ENCODE measurements at regions not wholly inside any gene's neighbourhood (a gene's known extent, or its start where the extent isn't known, plus 50 kb on each side); places are given as distances from the start of the nearest gene placed in this dataset.

DNA sequence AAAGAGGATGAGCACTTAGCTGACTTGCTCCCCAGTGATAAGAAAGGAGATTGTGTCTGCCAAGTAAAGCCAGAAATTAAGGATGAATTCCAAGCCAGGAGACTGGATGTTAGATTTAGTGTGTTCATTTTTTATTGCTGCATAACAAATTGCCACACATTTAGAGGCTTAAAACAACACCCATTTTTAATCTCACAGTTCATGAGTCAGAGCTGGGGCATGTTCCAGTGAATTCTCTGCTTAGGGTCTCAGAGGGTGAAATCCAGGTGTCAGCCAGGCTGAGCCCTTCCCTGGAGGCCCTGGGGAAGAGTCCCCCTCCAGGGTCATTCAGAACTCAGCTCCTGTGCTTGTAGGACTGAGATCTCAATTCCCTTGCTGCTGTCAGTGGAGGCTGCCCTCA is 352.8 kb downstream of the BUD13 start:
- no peak for DNase-seq (ENCODE audit: low read depth in 4 of 4, low spot score in 1 of 4)

DNA sequence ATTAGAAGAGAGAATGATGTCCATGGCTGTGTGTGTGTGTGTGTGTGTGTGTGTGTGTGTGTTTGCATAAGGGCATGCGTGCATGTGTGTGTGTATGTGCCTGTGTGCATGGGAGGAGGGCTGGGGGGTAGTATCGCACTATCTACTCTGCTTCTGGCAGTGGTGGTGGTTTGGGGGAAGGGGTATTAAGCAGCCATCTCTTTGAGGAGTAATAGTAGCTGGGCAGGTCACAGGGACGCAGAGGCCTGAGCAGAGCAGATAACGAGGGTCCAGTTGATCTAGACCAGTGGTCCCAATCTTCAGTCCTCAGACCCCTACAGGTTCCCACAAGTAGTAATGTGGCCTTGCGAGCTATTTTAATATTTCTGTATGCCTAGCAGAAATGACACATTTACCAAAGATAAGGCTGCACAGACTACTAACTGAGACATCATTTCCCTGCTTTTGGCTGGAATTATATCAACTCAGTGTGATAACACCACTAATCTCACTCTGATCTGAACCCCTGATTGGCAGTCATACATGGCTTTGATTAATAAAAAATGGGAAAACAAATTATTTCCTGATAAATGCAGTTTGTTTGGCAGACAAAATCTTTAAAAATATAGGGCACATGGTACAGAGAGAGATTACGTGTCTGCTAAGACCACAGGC is 354.3 kb downstream of the BUD13 start:
- no peak for DNase-seq (ENCODE audit: low read depth in 4 of 4, low spot score in 1 of 4)

DNA sequence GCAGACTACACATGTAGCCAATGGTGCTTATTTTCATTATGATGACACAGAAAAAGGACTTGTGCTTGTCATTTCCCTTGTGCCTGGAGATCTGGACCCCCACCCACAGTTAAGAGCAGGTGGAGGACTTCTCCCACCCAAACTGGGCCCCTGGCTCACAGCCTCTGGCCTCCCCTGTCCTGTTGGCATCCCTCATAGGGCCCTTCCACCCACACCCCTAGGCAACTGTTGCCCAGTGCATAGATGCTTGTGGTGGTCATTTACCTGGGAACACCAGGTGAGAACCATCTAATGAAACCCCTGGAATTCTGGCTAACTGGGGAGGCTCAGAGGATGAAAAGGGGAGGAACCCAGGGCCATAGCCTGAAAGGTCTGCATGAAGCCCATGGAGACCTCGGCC is 355.9 kb downstream of the BUD13 start:
- DNase-seq (ENCODE audit: low read depth in 4 of 4, low spot score in 1 of 4): no peak

DNA sequence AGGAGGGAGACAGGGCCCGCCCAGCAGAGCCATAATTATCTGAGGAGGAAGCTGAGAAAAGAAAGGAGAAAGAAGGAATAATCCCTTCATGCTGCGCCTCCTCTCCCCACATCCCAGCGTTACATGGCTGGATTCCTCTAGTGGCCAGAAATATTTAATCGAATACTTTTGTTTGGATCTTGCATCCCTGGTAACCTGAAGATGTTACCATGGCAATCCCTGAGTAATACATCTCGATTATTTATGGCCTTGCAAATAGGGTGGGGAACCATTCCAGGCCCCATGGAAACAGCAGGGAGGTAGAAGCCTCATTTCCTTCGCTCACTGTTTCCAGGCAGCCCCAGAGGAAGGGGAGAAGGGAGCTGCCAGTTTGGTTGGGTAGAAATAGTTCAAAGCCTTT is 357.7 kb downstream of the BUD13 start:
- DNase-seq (ENCODE audit: low read depth in 4 of 4, low spot score in 1 of 4): no peak

DNA sequence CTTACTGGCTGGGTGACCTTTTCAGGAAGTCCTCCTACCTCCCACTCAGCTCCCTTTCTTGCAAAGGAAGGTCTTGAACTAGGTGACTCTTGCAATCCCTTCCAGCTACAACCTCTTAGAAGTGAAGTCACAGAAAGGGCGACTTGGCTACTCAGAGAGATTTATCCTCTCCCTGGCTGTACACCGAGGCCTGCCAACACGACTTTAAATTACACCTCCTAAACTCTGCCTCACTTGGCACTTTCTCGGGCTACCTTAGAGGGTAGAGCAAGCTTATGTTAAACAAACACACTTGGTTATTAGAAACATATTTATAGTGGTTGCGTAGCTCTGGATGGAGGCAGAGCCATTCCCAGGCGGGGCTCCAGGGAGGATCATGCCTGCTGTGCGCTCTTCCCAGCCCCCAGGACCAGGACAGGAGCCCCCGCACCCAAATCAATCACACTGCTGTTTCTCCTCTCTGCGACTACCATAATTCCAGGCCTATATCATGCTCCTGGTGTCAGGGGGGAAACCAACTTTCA is 358.4 kb downstream of the BUD13 start:
- no peak for DNase-seq (ENCODE audit: low read depth in 4 of 4, low spot score in 1 of 4)

DNA sequence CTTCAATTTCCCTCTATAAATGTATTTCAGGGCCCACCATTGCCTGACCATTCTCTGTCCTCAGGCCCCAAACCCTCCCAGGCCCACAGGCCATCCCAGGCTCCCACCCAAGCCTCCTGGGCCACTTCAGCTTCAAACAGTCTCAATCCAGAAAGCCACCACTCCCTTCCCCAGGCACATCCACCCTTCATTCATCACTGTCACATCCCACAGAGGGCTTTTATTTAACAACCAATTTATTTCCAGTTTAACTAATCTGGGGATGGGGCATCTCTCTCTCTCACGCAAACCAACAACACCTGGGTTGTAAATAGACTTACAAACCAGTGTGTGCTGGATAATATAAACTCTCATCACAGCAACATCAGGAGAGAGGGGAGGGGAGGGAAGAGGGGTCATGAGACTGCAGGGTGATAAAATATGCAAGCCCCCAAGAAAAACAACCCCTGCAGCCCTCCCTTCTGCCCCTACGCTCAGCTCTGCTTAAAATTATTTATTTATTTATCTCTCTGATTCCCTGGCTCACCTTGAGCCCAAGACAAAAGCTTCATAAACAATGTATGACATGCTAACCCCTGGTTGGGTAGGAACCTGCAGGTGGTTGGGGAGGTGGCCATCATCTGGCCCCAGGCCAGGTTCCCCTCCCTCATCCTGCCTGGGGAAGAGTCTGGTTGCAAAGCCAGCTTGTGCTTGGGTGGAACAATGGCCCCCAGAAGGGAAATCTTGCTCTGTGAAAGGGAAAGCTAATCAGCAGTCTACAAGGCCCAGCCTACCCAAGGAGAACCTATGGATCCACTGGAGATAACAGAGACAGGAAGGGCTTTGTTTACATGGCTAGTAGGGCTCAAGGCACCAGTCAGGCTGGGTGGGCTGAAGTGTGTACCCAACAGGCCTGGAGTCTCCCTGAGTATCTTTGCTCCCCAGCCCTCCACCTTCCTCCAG is 359.2 kb downstream of the BUD13 start:
- DNase-seq (ENCODE audit: low read depth in 4 of 4, low spot score in 1 of 4): no peak

DNA sequence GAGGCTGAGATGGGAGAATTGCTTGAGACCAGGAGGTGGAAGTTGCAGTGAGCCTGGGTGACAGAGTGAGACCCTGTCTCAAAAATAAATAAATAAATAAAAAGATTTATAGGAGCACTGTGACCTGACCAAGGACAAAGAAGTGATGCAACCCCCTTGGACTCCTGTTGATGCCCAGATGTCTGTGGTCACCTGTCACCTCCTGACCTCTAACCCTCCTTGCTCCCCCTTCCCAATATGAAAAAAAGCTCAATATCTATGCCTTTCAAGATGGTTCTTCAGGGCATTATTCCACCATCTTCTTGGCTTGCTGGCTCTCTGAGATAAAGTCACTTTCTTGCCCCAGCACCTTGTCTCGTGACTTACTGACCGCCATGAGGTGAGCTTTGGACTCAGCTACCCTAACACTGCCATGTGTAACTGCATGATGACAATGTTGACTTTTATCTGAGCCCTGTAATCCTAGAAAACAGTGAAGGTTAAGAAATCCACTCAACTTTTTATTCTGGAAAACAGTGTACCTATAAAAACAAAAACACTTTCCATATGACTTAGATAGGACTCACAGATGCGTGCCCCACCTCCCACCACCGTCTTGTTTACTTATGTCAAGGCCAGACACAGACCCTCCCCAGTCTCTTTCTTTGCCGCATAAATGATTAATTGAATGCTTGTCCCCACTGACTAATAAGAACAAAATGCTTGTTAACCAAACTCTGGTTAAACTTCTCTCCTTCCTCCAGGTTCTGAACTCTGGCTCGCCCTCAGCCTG is 360.5 kb downstream of the BUD13 start:
- no peak for DNase-seq (ENCODE audit: low read depth in 4 of 4, low spot score in 1 of 4)

DNA sequence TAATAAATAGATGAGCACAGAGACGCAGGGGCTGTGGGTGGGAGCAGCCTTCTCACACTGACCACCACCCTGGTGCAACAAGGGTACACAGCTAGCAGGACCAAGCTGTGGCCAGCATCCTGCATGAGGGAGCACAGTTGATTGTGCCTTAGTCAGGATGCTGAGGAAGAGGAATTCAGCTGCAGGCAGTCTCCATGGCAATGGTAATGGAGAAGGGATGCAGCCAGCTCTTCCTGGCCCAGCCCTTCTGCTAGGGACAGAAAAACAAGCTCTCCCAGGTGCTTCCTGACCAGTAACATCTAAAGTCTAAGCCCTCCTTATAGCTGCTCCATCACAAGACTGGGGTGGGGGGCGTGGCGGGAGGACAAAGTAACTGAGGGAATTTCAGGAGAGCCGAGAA is 363.5 kb downstream of the BUD13 start:
- DNase-seq (ENCODE audit: low read depth in 4 of 4, low spot score in 1 of 4): no peak

DNA sequence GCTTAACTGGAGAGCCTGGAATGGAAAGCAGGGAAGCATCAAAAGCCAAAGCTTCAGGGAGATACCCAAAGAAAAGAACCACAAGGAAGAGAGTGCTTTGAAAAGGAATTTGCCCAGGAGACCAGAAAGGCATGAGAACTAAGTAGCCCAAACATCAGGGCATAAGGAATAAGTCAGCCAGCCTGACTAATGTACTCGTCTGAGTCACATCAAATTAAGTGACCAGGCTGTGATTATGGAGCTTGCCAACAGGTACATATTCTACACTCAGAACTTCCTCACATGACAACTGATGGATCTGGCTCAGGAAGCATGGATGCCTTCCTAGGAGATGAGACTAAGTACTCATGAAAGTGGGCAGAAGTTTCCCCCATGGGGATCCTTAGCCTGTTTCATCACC is 366.7 kb downstream of the BUD13 start:
- DNase-seq (ENCODE audit: low read depth in 4 of 4, low spot score in 1 of 4): no peak

DNA sequence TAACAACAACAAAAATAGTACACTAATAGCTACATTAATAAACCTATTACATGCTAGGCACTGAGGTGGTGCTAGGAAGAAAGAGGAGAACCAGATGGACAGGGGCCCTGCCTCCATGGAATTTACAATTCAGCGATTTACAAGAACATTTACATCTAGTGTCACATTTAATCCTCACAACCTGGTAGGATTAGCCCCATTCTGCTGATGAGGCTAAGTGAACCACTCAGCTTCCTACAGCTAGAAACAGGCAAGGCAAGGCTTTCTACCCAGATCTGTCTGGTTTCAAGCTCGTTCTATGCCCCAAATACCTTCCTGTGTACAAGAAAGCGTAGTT is 368.4 kb downstream of the BUD13 start:
- DNase-seq (ENCODE audit: low read depth in 4 of 4, low spot score in 1 of 4): no peak

DNA sequence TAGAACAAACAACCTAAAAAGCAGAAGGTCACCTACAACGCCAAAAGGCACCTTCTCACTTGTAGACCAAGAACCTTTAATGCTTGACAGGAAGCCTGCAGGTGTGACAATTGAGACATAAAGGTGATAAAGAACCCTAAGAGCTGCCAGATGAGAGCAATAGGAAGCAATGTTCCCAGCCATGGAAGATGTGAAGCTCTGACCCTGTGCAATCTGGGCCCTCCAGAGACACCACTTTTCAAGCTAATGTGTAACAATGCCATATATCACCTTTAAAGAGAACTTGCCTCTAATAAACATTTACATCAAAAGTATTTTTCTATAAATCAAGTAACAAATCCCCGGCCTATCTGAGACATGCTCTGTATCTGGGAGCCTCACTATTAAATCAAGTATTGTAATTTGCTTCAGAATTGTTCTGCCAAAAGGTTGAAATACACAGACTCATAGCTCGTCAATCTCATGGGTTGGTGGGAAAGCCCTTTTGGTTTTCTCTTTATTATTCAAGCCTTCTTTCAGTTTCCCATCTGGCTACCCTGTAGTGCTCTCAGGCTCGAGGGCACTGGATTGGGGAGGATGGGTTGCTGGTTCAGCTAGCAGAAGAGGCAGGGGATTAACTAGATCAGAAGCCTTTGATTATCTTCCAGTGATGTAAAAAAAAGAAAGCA is 368.9 kb downstream of the BUD13 start:
- no peak for DNase-seq (ENCODE audit: low read depth in 4 of 4, low spot score in 1 of 4)

DNA sequence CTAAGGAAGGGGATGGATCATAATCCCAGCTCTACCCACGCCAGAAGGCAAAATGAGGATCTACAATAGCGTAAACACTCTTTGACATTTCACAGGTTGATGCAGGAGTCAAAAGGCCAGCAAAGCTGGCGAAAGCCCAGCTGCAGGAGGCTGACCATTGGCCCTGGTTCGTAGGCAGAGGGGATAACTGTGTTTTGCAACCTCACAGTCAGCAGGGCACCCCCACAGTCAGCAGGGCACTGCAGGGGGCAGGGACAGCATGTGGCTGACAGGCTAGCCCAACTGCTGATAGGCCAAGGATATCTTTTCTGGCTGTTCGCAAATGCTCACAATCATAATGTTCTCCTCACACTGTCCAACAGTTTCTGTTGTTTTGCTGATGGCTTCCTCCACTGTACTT is 372.7 kb downstream of the BUD13 start:
- DNase-seq (ENCODE audit: low read depth in 4 of 4, low spot score in 1 of 4): no peak

DNA sequence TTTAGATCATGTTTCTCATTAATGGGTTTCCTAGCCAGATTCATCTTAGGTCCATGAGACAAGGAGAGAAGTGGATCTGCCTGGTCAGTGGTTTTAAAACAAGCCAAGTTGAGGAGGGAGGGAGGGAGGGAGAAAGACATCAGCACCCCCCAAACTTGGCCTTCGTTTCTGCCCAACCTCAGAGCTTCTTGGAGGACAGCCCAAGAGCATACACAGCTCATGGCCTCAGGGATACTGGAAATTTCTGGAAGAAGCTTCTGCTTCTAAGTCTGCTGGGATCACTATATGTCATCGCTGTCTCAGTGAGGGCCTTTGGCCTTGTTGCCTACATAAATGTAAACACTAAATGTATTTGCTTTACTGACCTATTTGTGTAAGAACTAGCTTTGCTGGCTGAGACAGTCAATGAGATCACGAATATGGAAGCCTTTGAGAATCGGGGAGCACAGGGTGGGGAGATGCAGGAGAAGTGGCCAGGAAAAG is 375.1 kb downstream of the BUD13 start:
- DNase-seq (ENCODE audit: low read depth in 4 of 4, low spot score in 1 of 4): no peak

DNA sequence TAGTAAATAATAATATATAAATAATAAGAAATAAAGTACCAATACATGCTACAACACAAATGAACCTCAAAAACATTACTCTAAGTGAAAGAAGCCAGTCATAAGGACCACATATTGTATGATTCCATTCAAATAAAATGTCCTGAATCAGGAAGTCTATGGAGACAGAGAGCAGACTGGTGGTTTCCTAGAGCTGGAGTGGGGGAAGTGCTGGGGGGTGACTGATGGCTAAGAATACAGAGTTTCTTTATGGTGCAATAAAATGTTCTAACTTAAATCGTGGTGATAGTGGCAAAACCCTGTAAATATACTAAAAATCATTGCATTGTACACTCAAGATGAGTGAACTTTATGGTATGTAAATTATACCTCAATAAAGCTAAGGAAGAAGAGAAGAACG is 376.5 kb downstream of the BUD13 start:
- DNase-seq (ENCODE audit: low read depth in 4 of 4, low spot score in 1 of 4): no peak

DNA sequence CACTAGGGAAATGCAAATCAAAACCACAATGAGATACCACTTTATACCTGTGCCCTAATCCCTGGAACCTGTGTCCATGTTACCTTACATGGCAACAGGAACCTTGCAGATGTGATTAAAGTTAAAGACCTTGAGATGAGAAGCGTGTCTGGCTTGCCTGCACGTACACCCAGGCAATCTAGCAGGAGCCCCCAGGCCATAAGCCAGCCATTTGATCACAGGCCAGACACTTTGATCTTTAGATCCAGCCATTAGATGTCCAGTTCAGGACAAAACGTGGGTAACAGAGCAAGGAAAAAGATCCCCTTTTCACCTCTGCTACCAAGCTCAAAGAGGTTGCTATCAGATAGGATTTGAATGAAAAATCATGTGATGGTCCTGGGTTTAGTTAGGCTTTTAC is 378.8 kb downstream of the BUD13 start:
- DNase-seq (ENCODE audit: low read depth in 4 of 4, low spot score in 1 of 4): no peak

DNA sequence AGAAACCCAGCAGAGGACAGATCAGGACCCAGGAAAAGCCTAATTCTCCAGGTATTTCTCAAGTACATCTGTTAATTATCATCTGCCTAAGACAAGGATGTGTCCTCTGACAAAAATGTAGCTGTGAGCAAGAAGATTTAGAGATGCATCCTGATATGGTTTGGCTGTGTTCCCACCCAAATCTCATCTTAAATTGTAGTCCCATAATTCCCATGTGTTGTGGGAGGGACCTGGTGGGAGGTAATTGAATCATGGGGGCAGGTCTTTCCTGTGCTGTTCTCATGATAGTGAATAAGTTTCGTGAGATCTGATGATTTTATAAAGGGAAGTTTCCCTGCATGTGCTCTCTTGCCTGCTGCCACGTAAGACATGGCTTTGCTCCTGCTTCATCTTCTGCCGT is 381.8 kb downstream of the BUD13 start:
- DNase-seq (ENCODE audit: low read depth in 4 of 4, low spot score in 1 of 4): no peak

DNA sequence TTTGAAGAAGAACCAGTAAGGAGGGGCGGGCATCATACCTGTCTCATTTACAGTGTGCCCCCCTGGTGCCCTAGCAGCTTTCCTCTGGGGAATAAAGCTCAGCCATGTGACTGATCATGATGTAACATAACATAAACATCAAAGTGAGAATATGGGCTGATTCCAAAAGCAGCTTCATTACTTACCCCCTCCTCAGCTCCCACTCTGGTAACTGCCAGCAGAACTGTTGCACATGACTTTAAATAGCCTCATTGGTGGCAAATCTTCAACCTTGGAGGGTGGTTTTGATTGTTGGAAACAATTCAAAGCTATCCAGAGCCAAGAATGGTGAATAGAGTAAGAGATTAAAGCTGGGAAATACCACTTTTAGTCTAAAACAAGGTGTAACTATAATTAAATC is 384.6 kb downstream of the BUD13 start:
- DNase-seq (ENCODE audit: low read depth in 4 of 4, low spot score in 1 of 4): no peak

DNA sequence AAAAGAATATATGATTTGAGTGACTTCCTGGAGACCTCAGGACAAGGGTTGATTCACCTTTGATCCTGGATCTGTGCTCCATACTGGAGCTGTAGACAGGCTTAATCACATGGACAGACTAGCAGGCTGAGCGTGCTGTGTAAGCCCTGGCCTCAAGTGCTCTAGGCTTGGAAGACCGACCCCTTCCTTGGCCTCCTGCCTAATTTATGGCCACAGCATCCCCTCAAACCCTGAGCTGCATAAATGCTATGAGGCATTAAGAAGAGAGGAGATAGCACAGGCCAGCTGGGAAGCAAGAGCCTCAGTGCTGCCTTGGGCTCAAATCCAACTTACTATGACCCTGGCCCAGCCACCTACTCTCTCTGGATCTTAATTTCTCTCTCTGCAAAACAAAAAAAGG is 385.1 kb downstream of the BUD13 start:
- DNase-seq (ENCODE audit: low read depth in 4 of 4, low spot score in 1 of 4): no peak

DNA sequence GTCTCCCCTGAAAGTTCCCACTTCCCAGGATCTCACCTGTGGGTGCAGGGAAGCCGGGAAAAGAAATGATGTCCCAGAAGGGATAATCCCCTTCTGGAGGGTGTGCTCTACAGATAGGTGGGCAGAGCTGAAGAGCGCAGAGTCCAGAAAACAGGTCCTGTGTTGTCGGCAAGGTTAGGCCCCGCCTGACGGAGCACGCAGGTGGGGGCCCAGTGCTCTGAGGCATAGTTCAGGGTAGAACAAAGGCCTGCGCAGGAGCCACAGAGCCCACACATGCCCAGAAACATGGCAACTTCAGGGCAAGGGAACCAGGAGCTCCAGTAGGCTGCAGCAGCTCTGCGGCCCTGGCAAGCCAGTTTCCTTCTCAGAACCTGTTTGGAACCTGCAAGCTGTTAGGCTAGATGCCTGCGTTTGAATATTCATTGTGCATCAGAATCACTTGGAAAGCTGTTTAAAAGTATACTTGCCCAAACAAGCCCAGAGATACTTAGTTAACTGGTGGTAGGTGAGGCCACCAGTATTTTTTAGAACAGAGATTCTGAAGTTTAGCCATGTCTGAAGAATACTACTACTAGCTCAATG is 386.6 kb downstream of the BUD13 start:
- DNase-seq (ENCODE audit: low read depth in 4 of 4, low spot score in 1 of 4): no peak

DNA sequence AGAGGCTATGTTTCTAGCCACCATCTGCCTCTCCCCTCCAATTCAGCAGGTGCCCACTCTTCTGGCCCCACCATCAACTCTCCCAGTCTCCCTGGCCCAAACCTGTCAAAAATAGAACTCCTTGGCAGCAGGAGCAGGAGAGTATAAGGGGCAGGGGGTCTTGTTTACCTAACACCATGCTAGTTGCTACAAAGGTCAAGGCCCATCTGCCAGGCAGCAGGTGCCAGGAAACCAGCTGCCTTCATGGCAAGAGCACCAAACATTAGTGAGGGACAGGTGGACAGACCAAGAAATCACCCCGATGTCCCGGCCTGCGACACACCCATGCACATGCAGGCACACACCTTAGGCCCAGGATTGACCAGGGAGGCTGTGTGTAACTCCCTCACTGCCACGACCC is 387.9 kb downstream of the BUD13 start:
- no peak for DNase-seq (ENCODE audit: low read depth in 4 of 4, low spot score in 1 of 4)

DNA sequence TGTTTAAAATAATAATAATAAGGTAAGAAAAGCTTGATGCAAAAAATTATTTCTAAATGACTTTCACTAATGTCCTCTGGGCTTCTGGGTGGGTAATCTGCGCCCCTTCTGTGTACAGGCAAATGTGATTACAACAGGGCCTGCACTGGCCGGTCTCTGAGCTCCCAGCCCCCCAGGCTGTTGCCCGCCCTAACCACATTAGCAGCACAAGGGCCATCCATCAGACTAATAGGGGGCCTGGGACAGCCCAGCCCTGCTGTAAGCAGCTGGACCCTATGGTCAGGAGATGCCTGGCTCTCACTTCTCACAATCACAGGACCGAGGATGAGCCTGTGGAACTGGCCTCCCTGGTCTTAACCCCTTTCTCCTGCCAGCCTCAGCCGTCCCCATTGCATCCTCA is 388.4 kb downstream of the BUD13 start:
- DNase-seq (ENCODE audit: low read depth in 4 of 4, low spot score in 1 of 4): no peak

All from stimulated activated CD4-positive, alpha-beta T cell treated with anti-CD3 and anti-CD28 coated beads, Interleukin-1b, Interleukin-23, amount 100 ng/mL, for 24 hours (primary cell).